KMS-11 (cell line): ENCODE measurements at regions not wholly inside any gene's neighbourhood (a gene's known extent, or its start where the extent isn't known, plus 50 kb on each side); places are given as distances from the start of the nearest gene placed in this dataset.

ENCODE experiments used
- H2AFZ ChIP-seq: fragments of 200-600 bp; sonication (generic); 2 replicates; pipeline ENCODE4 v1.6.1; 2016; ENCODE audit warnings: antibody characterized with exemption, mixed run types, low read depth
- H3K27ac ChIP-seq: fragments of 200-600 bp; sonication (generic); 2 replicates; pipeline ENCODE4 v1.6.1; 2016; ENCODE audit warnings: mild to moderate bottlenecking, mixed run types
- H3K27me3 ChIP-seq: fragments of 200-600 bp; sonication (generic); 2 replicates; pipeline ENCODE4 v1.6.1; 2017; ENCODE audit warnings: mild to moderate bottlenecking, low read depth, mixed run types, moderate library complexity; ENCODE audit not compliant: insufficient read depth
- H3K36me3 ChIP-seq: fragments of 200-600 bp; sonication (generic); 2 replicates; pipeline ENCODE4 v1.6.1; 2017; ENCODE audit warnings: mild to moderate bottlenecking, mixed run types; ENCODE audit not compliant: insufficient read depth
- H3K4me1 ChIP-seq: fragments of 200-600 bp; sonication (generic); 2 replicates; pipeline ENCODE4 v1.6.1; 2016; ENCODE audit warnings: mild to moderate bottlenecking, low read depth, mixed run types; ENCODE audit not compliant: poor library complexity, severe bottlenecking
- H3K4me2 ChIP-seq: fragments of 200-600 bp; sonication (generic); 2 replicates; pipeline ENCODE4 v1.7.0; 2016; ENCODE audit warnings: mild to moderate bottlenecking, mixed run types
- H3K4me3 ChIP-seq: fragments of 200-600 bp; sonication (generic); IDR thresholded peaks from 2 replicates; pipeline ENCODE4 v1.6.1; 2017; ENCODE audit warnings: low read depth, low read length, mixed read lengths; ENCODE audit not compliant: insufficient read depth
- H3K79me2 ChIP-seq: fragments of 200-600 bp; sonication (generic); 2 replicates; pipeline ENCODE4 v1.6.1; 2016; ENCODE audit warnings: low read depth, mixed run types; ENCODE audit not compliant: insufficient read depth
- H3K9ac ChIP-seq: fragments of 200-600 bp; sonication (generic); 2 replicates; pipeline ENCODE4 v1.6.1; 2016; ENCODE audit warnings: mild to moderate bottlenecking, mixed run types
- H4K20me1 ChIP-seq: fragments of 200-600 bp; sonication (generic); 2 replicates; pipeline ENCODE4 v1.6.1; 2016; ENCODE audit warnings: mild to moderate bottlenecking, mixed run types; ENCODE audit not compliant: insufficient read depth
- CTCF ChIP-seq: fragments of 200-600 bp; sonication (generic); conservative IDR thresholded peaks from 2 replicates; pipeline ENCODE4 v1.6.1; 2017; ENCODE audit warnings: low read depth, mild to moderate bottlenecking, antibody characterized with exemption, low read length, moderate library complexity, mixed read lengths

- no peaks in the 10 kb centered on the region for H3K36me3 ChIP-seq
- H3K9ac ChIP-seq = no peak overlapping the region
- no peaks in the 10 kb centered on the region for H4K20me1 ChIP-seq
- H3K4me3 ChIP-seq = no peak overlapping the region
- no peak overlapping the region for H3K4me2 ChIP-seq
- no peaks in the 10 kb centered on the region for H3K79me2 ChIP-seq
- H3K27ac ChIP-seq = no peak overlapping the region
- H3K27me3 ChIP-seq = no peaks in the 10 kb centered on the region
- no peaks in the 10 kb centered on the region for H3K4me1 ChIP-seq
- TF ChIP-seq CTCF = no peak
- no peak overlapping the region for H2AFZ ChIP-seq
These were observed 59.8 kb upstream of the GPM6A start for GRCh38 chr4:175871774-175872405.

- Histone ChIP-seq H3K4me3 (no peak overlapping the region), H4K20me1 (no peaks in the 10 kb centered on the region), H3K9ac (no peak overlapping the region), H3K27me3 (no peaks in the 10 kb centered on the region), H2AFZ (no peak overlapping the region), H3K4me2 (no peak overlapping the region), H3K27ac (no peak overlapping the region), H3K4me1 (no peaks in the 10 kb centered on the region), H3K79me2 (no peaks in the 10 kb centered on the region), H3K36me3 (no peaks in the 10 kb centered on the region)
- TF ChIP-seq CTCF = no peak
These were observed 61.6 kb upstream of the GPM6A start for GRCh38 chr4:175873707-175874106.

GRCh38 chr4:175874306-175874705, 62.2 kb upstream of the GPM6A start:
- H3K4me2 ChIP-seq = no peak overlapping the region

DNA sequence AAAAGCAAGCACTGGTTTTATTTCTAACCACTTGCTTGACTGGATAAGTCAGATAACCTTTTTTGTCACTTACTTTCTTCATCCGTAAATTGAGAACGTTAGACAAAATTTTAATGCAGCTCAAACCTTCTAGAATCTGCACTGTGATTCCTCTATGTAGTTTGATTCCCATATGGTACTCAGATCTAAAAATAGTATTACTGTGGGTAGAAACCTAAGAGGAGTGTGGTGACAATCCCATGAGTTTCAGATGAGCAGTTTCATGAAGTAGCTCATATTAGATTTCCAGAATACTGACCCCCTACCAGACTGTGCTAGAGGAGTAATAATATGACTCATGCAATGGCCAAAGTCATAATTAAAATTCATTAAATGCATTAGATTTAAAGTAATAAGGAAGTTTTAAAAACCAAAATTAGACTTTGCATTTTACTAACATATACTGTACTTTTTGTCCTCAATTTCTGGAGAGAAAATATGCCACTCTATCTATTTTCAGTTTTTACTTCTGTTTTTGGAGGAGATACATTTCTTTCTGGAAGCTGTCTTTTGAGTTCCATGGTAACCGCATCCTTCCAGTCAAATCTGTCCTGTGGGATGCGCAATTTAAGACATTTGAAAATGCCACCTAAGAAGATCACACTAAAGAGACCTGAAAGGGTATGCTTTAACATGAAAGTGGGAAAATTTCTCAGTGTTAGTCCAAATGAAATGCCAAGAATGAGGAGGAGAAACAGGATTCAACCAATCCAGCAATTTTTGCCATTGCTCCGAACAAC, 64.1 kb upstream of the GPM6A start:
- H2AFZ ChIP-seq = no peak overlapping the region
- no peaks in the 10 kb centered on the region for H3K79me2 ChIP-seq
- no peak for TF ChIP-seq CTCF
- no peaks in the 10 kb centered on the region for H3K36me3 ChIP-seq
- H4K20me1 ChIP-seq = no peaks in the 10 kb centered on the region
- no peak overlapping the region for H3K9ac ChIP-seq
- H3K4me1 ChIP-seq = no peaks in the 10 kb centered on the region
- H3K4me3 ChIP-seq = no peak overlapping the region
- no peak overlapping the region for H3K4me2 ChIP-seq
- no peaks in the 10 kb centered on the region for H3K27me3 ChIP-seq
- H3K27ac ChIP-seq = no peak overlapping the region

More at GRCh38 chr4:175874306-175874705, 62.2 kb upstream of the GPM6A start:
- no peak for TF ChIP-seq CTCF
- no peaks in the 10 kb centered on the region for H3K36me3 ChIP-seq
- no peaks in the 10 kb centered on the region for H3K27me3 ChIP-seq
- no peak overlapping the region for H3K9ac ChIP-seq
- H4K20me1 ChIP-seq = no peaks in the 10 kb centered on the region
- H3K27ac ChIP-seq = no peak overlapping the region
- no peak overlapping the region for H2AFZ ChIP-seq
- no peaks in the 10 kb centered on the region for H3K79me2 ChIP-seq
- no peaks in the 10 kb centered on the region for H3K4me1 ChIP-seq
- no peak overlapping the region for H3K4me3 ChIP-seq
